Thymus (tissue), 11 donors: ENCODE measurements at regions not wholly inside any gene's neighbourhood (a gene's known extent, or its start where the extent isn't known, plus 50 kb on each side); places are given as distances from the start of the nearest gene placed in this dataset.

Source experiments
- DNase-seq, 9 donors: peaks; one replicate each; pipeline ENCODE4 v3.0.0-alpha.2; 2013; ENCODE audit warnings: low spot score in 9 of 9, low read depth in 6 of 9, missing footprints in 1 of 9
- H3K27ac ChIP-seq, 2 donors: one replicate each; pipeline ENCODE4 v1.5.1; 2013; ENCODE audit warnings: control low read depth in 1 of 2, low read depth in 1 of 2, low read length in 1 of 2, mild to moderate bottlenecking in 1 of 2, moderate library complexity in 1 of 2
- H3K27me3 ChIP-seq, 2 donors: one replicate each; pipeline ENCODE4 v1.5.1; 2013; ENCODE audit warnings: low read length in 1 of 2; ENCODE audit not compliant: control insufficient read depth in 2 of 2, insufficient read depth in 1 of 2
- H3K36me3 ChIP-seq, 2 donors: one replicate each; pipeline ENCODE4 v1.5.1; 2013; ENCODE audit warnings: low read length in 1 of 2, mild to moderate bottlenecking in 1 of 2, moderate library complexity in 1 of 2; ENCODE audit not compliant: control insufficient read depth in 2 of 2, insufficient read depth in 2 of 2
- H3K4me1 ChIP-seq, 2 donors: one replicate each; pipeline ENCODE4 v1.5.1; 2013; ENCODE audit warnings: low read length in 2 of 2; ENCODE audit not compliant: control insufficient read depth in 2 of 2, insufficient read depth in 2 of 2
- H3K4me3 ChIP-seq, 2 donors: one replicate each; pipeline ENCODE4 v1.5.1; 2013; ENCODE audit warnings: low read length in 2 of 2, control low read depth in 1 of 2, mild to moderate bottlenecking in 1 of 2
- H3K9me3 ChIP-seq, 2 donors: one replicate each; pipeline ENCODE4 v1.5.1; 2013; ENCODE audit warnings: low read length in 1 of 2, mild to moderate bottlenecking in 1 of 2; ENCODE audit not compliant: control insufficient read depth in 2 of 2, insufficient read depth in 1 of 2
- whole genome bisulfite sequencing: extraction: QIAGEN DNeasy Blood & Tissue Kit; methylation state at CpG from one replicate; pipeline ENCODE4 v1.1.7; 2013; 5-methylcytosine and 5-hydroxymethylcytosine counted together
- donor health status: healthy.

DNA sequence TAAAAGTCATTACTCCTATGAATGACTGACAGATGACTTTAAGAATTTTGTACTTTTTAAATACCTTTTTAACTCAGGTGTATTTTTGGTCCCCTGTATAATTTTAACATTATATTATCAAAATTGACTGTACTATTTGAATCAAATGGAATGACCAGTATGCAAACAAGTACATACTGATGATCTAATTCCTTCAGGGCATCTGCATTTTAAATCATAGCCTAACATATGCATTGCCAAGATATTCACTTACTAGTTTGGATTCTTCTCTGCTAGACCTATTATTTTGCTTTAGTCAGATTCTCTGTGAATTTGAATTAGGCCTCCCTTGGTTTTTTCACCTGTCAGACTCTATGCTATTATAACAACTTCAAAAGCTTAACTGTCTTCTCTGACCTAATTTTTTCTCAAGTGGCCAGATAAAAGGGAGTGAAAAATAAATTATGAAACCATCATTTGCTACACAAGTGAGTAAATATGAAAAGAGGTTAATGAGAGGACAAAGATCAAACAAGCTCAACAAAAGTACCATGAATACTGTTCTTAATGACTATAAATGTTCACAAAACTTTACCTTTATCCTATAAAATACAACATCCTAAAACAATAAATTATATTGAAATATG is 1505.2 kb upstream of the CDH9 start:
- no peak overlapping the region for H3K27ac ChIP-seq

DNA sequence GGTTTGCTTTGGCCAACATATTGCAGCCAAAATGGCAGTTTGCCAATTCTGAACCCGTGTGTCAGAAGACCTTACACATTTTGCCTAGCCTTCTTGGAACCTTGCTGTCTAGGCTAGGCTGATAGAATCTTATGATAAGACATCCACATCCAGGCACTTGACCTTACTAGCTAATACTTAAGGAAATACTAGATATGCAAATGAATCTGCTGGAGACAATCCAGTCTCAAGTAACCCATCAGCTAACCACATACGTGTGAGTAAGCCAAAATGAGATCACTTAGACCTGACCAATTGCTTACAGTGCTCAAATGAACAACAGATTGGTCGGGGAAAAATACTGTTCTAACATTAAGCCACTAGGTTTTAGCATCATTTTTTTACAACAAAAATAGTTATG is 1504.6 kb upstream of the CDH9 start:
- H3K27me3 ChIP-seq = no peaks in the 10 kb centered on the region
- DNase-seq = no peak
- no peak overlapping the region for H3K4me3 ChIP-seq
- no peaks in the 10 kb centered on the region for H3K36me3 ChIP-seq
- H3K27ac ChIP-seq = no peak overlapping the region
- H3K4me1 ChIP-seq = no peaks in the 10 kb centered on the region
- no peaks in the 10 kb centered on the region for H3K9me3 ChIP-seq
- 61% methylated on average over 3 of the region's 3 CpGs for WGBS

More for the DNA sequence above, 1505.2 kb upstream of the CDH9 start:
- Histone ChIP-seq H3K9me3 (no peaks in the 10 kb centered on the region), H3K27me3 (no peaks in the 10 kb centered on the region), H3K4me3 (no peak overlapping the region), H3K36me3 (no peaks in the 10 kb centered on the region), H3K4me1 (no peaks in the 10 kb centered on the region)
- DNase-seq = no peak

DNA sequence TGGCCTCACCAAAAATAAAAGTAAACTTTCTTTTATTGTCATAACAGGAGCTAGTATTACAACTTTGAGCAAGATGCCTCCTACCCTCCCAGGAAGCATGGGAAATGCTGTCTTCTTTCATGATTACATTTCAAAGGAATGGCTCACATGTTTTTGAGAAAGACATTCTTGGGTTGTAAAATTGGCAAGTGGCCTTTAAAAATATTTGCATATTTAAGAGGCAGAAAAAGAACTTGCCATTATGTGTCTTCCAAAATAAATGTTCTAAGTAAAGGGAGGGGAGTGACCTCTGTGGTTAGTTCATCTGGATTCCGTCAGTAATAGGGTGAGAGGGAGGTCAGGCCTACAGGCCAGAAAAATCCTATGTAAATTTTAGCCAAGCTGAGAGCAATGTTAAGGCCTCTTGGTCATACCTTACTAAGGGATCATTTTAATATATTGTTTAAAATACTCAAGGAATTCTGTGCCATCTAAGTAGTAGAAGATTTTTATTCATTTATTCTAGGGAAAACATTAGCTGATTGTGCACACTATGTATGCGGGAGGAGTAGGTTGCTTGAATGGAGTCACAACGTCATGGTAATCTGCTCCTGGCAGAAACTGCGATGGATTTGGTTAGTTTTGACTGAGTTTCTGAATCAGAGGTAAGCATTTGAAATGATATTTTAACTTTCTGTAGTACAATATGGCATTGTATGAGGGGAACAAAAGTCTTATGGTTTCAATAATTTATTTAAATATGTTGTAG is 1485.7 kb upstream of the CDH9 start:
- Histone ChIP-seq H3K4me3 (no peak overlapping the region), H3K27ac (no peak overlapping the region), H3K4me1 (no peaks in the 10 kb centered on the region), H3K27me3 (no peaks in the 10 kb centered on the region), H3K9me3 (peaks cover 0 to 3% of the 10 kb centered on the region in 2 donors), H3K36me3 (no peaks in the 10 kb centered on the region)
- 90% methylated on average over 4 of the region's 4 CpGs for WGBS
- DNase-seq = no peak

DNA sequence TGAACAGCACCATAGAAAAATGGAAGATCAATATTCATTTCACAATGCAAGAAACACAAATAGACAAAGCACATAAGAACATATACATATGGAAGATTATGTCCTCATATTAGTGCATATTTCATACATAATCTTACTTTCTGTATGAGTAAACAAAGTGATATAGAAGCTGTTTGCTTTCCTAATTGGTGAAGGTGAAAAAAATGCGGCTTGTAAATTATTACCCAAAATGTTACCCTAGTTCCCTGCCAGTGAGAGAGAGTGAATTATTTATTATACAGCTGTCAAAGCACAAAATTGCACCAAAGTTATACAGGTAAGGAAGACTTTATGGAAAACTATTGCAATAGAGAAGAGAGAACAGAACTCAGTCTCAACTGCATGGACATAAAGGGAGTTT is 1485.0 kb upstream of the CDH9 start:
- no peaks in the 10 kb centered on the region for H3K27me3 ChIP-seq
- no peaks in the 10 kb centered on the region for H3K4me1 ChIP-seq
- no peaks in the 10 kb centered on the region for H3K36me3 ChIP-seq
- 94% methylated on average over 1 of the region's 1 CpG for WGBS
- H3K27ac ChIP-seq = no peak overlapping the region
- DNase-seq = no peak
- H3K4me3 ChIP-seq = no peak overlapping the region
- H3K9me3 ChIP-seq = peaks cover 0 to 3% of the 10 kb centered on the region in 2 donors

DNA sequence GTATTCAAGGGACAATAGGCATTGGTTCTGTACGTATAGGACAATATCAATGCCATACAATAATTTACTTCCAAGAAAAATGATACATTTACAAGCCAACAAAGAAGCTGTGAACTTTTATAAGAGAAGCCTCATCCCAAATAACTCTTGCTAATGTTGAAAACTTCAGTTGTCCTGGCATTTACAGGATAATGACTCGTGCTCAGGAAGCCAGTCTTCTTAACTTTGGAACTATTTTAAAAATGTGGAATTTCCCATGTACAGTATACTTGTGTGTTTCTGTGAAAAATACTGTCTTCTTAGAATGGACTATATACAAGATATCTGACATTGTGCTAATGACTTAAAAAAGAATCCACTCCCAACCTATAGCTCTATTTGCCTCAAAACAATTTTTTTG is 1479.3 kb upstream of the CDH9 start:
- no peak for DNase-seq
- Histone ChIP-seq H3K27ac (no peak overlapping the region), H3K4me3 (no peak overlapping the region), H3K9me3 (peaks cover 0 to 3% of the 10 kb centered on the region in 2 donors), H3K27me3 (no peaks in the 10 kb centered on the region), H3K36me3 (no peaks in the 10 kb centered on the region), H3K4me1 (no peaks in the 10 kb centered on the region)
- WGBS = 81% methylated on average over 2 of the region's 2 CpGs

DNA sequence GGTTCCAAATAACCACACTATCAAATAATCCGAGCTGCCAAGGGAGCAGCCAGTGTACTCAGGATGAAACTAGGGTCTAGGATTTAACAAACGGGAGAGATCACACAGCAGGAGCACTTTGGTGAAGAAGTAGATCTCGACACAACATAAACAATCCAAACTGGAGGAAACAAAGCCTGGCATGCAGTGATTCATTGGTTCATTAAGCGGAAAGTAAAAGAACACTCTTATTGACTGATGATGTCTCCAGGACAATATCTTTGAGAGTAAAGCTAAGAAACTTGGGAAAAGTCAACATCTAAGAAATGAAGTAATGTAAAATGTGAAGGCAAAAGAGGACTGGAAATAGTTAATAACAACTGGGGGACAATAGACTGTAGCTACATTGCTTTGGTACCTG is 1478.3 kb upstream of the CDH9 start:
- Histone ChIP-seq H3K9me3 (peaks cover 0 to 3% of the 10 kb centered on the region in 2 donors), H3K36me3 (no peaks in the 10 kb centered on the region), H3K4me3 (no peak overlapping the region), H3K4me1 (no peaks in the 10 kb centered on the region), H3K27me3 (no peaks in the 10 kb centered on the region), H3K27ac (no peak overlapping the region)
- no peak for DNase-seq
- 74% methylated on average over 4 of the region's 4 CpGs for WGBS

DNA sequence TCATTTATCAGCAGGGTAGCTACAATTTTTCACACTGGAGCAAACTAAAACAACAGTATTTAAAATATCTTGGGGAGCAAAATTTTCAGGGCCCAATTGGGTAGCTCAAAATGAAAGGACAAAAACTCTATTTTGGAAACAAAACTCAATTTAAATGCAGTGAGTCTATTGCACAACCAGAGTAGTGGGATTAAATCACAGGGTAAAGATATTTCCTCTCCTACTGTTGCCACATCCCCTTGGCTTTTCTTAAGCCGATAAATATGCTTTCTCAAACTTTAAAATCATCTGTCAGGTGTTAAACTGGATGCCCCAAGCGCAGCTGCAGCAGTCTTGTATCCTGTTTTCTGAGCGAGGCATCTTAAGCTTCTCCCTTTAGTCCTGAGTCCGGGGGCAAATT is 1474.3 kb upstream of the CDH9 start:
- Histone ChIP-seq H3K9me3 (peaks cover 0 to 6% of the 10 kb centered on the region in 2 donors), H3K4me3 (no peak overlapping the region), H3K4me1 (no peaks in the 10 kb centered on the region), H3K36me3 (no peaks in the 10 kb centered on the region), H3K27me3 (no peaks in the 10 kb centered on the region), H3K27ac (no peak overlapping the region)
- WGBS = 47% methylated on average over 4 of the region's 4 CpGs
- no peak for DNase-seq

DNA sequence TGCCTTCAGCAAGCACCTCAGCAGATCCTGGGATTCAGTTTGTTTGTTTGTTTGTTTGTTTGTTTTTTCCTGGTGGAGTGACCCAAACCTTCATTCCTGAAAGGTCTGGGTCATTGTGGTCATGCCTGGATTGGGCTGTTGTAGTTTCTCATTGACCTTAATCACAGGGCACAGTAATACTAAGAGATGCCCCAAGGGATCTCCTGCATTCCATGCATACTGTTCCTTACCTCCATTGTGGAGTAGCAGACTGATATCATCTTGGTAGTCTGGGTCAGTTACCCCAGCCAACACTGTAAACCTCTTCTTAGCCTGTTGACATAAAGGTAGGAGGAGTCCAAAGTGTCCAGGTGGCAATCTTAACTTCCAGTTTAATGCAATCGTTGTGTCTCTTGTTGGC is 1466.7 kb upstream of the CDH9 start:
- Histone ChIP-seq H3K27me3 (no peaks in the 10 kb centered on the region), H3K4me1 (no peaks in the 10 kb centered on the region), H3K9me3 (peaks cover 0 to 6% of the 10 kb centered on the region in 2 donors), H3K27ac (no peak overlapping the region), H3K4me3 (no peak overlapping the region), H3K36me3 (no peaks in the 10 kb centered on the region)
- no peak for DNase-seq
- 86% methylated on average over 1 of the region's 1 CpG for WGBS

DNA sequence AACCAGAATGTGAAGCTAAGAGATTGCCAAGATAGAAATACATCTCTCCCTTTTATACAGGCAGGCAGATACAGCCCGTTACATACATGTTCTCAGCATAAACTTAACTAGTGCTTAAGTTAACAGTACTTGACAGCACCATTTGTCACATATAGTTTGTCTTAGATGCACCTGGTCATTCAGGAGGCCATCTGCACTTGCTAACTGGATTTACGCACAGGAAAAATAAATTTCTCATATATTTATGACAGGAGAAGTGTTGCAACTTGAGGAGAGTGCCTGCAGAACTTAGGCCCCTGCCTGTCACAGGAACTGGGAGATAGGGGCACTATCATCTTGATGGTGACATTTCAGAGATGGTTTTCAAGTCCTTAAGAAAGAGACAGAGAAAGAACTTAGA is 1462.1 kb upstream of the CDH9 start:
- no peak for DNase-seq
- WGBS = 87% methylated on average over 2 of the region's 2 CpGs
- Histone ChIP-seq H3K27ac (no peak overlapping the region), H3K36me3 (no peaks in the 10 kb centered on the region), H3K27me3 (no peaks in the 10 kb centered on the region), H3K9me3 (no peaks in the 10 kb centered on the region), H3K4me1 (no peaks in the 10 kb centered on the region), H3K4me3 (no peak overlapping the region)
